Peyer's patch (tissue), 4 donors: ENCODE measurements at regions not wholly inside any gene's neighbourhood (a gene's known extent, or its start where the extent isn't known, plus 50 kb on each side); places are given as distances from the start of the nearest gene placed in this dataset.

Experiments
- DNase-seq, 3 donors: peaks; one replicate each; pipeline ENCODE4 v3.0.0-alpha.2; 2017 to 2019
- H3K27ac ChIP-seq, 4 donors: fragments of 200-600 bp; sonication (generic); one replicate each; pipeline ENCODE4 v1.5.1; 2016 to 2019
- H3K27me3 ChIP-seq, 2 donors: fragments of 200-600 bp; sonication (generic); one replicate each; pipeline ENCODE4 v1.5.1; 2019
- H3K36me3 ChIP-seq, 3 donors: fragments of 200-600 bp; sonication (generic); one replicate each; pipeline ENCODE4 v1.5.1; 2016 to 2019
- H3K4me1 ChIP-seq, 4 donors: fragments of 200-600 bp; sonication (generic); one replicate each; pipeline ENCODE4 v1.5.1; 2016 to 2019
- H3K4me3 ChIP-seq, 4 donors: fragments of 200-600 bp; sonication (generic); 1 replicate in 3 of 4; 2 replicates in 1 of 4; pipeline ENCODE4 v1.5.1; 2016 to 2019; ENCODE audit warnings: mild to moderate bottlenecking in 1 of 4
- H3K9me3 ChIP-seq, 4 donors: fragments of 200-600 bp; sonication (generic); one replicate each; pipeline ENCODE4 v1.5.1; 2016 to 2019; ENCODE audit warnings: mild to moderate bottlenecking in 1 of 4
- POLR2A ChIP-seq, 2 donors: fragments of 450-650 bp; IDR thresholded peaks; one replicate each; pipeline ENCODE4 v1.5.1; 2017; ENCODE audit warnings: antibody characterized with exemption in 2 of 2, mild to moderate bottlenecking in 2 of 2, moderate library complexity in 2 of 2
- TF ChIP-seq, protein P1 (sequence below), 6 experiments: fragments of 450-650 bp in 4 of 6; fragments of 200-600 bp in 2 of 6; sonication (generic) in 1 of 6; IDR thresholded peaks; one replicate each; pipeline ENCODE4 v1.5.1; 2017 to 2019; ENCODE audit warnings: antibody characterized with exemption in 6 of 6, mild to moderate bottlenecking in 3 of 6, moderate library complexity in 1 of 6

DNA sequence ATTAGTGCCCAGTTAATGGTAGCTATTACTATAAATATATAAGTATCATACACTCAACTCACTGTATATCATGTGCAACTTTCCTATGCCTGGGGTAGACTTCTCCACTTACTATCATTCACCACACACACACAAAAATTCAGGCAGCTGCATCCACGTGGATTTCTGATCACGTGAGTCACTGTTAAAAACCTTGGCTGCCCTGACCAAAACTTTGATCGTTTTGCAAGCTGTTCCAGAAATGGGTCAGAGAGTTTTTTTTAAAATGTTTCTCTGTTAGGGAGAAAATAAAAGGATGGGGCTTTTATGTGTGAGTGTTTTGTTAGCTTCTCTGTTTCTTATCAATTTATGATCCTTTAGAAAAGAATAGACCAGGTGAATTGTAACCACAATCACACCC is 198.2 kb upstream of the CNOT2 start:
- Histone ChIP-seq H3K4me3 (no peak overlapping the region), H3K27me3 (no peaks in the 10 kb centered on the region), H3K4me1 (peaks cover 0 to 35% (median 3%) of the 10 kb centered on the region in 4 donors), H3K27ac (no peak overlapping the region), H3K36me3 (no peaks in the 10 kb centered on the region), H3K9me3 (no peaks in the 10 kb centered on the region)
- DNase-seq: no peak
- TF ChIP-seq, protein P1, sequence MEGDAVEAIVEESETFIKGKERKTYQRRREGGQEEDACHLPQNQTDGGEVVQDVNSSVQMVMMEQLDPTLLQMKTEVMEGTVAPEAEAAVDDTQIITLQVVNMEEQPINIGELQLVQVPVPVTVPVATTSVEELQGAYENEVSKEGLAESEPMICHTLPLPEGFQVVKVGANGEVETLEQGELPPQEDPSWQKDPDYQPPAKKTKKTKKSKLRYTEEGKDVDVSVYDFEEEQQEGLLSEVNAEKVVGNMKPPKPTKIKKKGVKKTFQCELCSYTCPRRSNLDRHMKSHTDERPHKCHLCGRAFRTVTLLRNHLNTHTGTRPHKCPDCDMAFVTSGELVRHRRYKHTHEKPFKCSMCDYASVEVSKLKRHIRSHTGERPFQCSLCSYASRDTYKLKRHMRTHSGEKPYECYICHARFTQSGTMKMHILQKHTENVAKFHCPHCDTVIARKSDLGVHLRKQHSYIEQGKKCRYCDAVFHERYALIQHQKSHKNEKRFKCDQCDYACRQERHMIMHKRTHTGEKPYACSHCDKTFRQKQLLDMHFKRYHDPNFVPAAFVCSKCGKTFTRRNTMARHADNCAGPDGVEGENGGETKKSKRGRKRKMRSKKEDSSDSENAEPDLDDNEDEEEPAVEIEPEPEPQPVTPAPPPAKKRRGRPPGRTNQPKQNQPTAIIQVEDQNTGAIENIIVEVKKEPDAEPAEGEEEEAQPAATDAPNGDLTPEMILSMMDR (IDR thresholded peaks at IDR 0.05): no peak
- TF ChIP-seq POLR2A (IDR thresholded peaks at IDR 0.05): no peak

DNA sequence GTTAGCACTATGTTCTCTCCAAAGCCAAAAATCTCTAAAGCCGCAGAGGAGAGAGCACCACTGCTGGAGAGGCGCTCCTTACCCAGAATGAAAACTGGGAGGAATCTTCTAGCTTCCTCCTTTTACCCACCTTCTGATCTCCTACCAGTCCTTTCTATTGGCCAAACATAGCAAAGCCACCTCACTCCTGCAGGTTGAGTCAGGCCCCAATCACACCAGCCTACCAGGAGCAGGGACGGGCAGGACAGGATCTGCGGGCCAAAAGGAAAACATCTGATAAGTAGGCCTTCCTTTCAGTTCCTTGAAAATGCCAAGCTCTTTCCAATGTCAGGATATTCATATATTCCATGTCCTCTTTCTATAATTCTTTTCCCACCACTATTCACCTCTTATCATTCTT is 197.7 kb upstream of the CNOT2 start:
- no peaks in the 10 kb centered on the region for H3K27me3 ChIP-seq
- H3K36me3 ChIP-seq: no peaks in the 10 kb centered on the region
- peaks cover 0 to 37% (median 4%) of the 10 kb centered on the region in 4 donors for H3K4me1 ChIP-seq
- H3K27ac ChIP-seq: no peak overlapping the region
- H3K9me3 ChIP-seq: no peaks in the 10 kb centered on the region
- TF ChIP-seq POLR2A (IDR thresholded peaks at IDR 0.05): no peak
- TF ChIP-seq, protein P1 (IDR thresholded peaks at IDR 0.05): no peak
- no peak overlapping the region for H3K4me3 ChIP-seq
- no peak for DNase-seq

DNA sequence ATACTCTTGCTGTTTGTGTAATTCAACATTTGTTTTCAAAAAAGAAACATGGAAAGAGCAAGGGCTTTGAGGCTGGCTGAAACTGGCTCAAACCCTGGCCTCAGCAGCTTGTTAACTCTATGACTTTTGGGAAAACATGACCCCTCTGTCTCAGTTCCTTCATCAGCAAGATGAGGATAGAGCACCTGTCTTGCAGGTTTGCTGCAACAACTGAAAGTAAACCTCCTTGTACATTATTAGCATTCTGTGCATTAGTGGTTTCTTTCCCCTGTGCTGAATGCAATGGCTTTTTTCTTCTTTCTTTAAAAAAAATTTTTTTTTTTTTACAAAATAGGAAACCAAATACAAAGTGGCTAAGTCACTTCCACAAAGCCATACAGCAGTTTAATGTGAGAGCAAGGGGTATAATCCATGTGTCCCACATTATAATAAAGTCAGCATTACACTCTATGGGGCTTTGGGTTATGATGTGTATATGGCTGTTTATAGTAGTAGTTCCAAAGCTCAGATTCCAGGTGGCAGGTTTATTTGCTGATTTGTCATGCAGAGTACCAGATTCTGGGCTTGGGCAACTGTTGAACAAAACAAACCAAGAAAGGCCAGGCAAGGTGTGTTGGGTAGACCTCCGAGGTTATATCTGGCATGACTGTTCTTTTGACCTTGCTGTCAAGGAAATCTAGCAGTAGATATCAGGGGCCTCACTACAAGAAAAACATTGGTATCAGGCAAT is 194.5 kb upstream of the CNOT2 start:
- Histone ChIP-seq H3K27me3 (no peaks in the 10 kb centered on the region), H3K9me3 (no peaks in the 10 kb centered on the region), H3K4me3 (no peak overlapping the region), H3K27ac (peak overlapping the region in 2 of 4 donors; percentile 49 to 63), H3K36me3 (no peaks in the 10 kb centered on the region), H3K4me1 (peaks cover 0 to 33% (median 4%) of the 10 kb centered on the region in 4 donors)
- DNase-seq: no peak
- TF ChIP-seq, protein P1 (IDR thresholded peaks at IDR 0.05): no peak
- TF ChIP-seq POLR2A (IDR thresholded peaks at IDR 0.05): no peak

DNA sequence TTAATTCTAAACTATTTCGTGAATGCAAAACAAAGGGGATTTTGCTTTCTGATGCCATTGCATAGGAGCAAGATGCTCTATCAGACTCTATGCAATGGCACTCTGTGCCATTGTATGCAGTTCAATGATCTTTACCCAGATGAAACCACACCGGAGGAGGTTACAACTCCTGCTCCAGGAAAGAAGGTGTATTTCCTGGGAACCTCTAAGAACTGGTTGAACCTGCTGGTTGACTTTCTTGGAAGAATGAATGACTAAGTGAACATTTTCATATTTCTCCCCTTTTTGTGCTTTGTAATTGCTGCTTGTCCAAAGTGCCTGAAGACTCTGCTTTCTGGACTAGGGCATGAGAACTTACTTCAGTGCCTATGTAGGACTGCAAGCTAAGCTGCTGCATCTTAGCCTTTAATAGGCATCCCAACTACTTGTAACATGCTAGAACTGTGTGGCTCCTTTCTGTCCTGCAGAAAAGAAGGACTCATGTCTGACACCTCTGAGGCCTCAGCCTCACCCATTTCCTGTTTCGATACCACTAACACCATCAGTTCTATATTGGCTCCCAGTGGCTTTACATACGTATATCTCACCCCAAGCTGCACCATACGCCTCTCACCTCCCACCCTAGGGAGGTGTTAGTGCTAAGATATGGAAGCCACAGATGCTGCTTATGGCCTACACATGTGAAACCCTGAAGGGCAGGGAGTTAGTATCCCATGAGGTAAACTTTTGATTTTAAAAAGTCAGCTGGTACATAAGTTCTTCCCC is 193.5 kb upstream of the CNOT2 start:
- H3K27ac ChIP-seq: peak overlapping the region in 3 of 4 donors; percentile 36 to 49 (median 37)
- TF ChIP-seq, protein P1 (IDR thresholded peaks at IDR 0.05): no peak
- TF ChIP-seq POLR2A (IDR thresholded peaks at IDR 0.05): no peak

DNA sequence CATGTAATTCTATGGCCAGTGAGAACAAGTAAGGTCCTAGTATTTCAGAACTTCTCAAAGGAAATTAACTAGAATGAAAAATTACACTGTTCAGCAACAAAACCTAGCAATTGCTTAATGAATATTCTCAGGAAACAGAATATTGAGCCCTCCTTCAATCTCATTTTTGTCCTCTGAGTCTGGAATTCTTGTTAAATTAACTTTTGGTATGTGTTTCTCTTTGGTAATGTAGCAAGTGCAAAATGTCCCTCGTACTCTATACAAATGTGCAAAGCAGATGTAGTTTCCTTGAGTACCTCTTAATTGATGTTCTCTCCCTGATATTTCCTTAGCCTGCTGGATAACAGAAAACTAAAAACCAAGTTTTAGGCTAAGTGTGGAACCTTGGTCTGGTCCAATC is 190.8 kb upstream of the CNOT2 start:
- no peaks in the 10 kb centered on the region for H3K27me3 ChIP-seq
- no peak overlapping the region for H3K27ac ChIP-seq
- H3K4me3 ChIP-seq: no peak overlapping the region
- H3K36me3 ChIP-seq: no peaks in the 10 kb centered on the region
- TF ChIP-seq POLR2A (IDR thresholded peaks at IDR 0.05): no peak
- TF ChIP-seq, protein P1 (IDR thresholded peaks at IDR 0.05): no peak
- DNase-seq: no peak
- H3K4me1 ChIP-seq: peaks cover 0 to 20% (median 4%) of the 10 kb centered on the region in 4 donors
- no peaks in the 10 kb centered on the region for H3K9me3 ChIP-seq

More for the DNA sequence above, 193.5 kb upstream of the CNOT2 start:
- no peaks in the 10 kb centered on the region for H3K36me3 ChIP-seq
- no peaks in the 10 kb centered on the region for H3K27me3 ChIP-seq
- H3K9me3 ChIP-seq: no peaks in the 10 kb centered on the region
- no peak for DNase-seq
- H3K4me3 ChIP-seq: no peak overlapping the region
- H3K4me1 ChIP-seq: peaks cover 0 to 24% (median 4%) of the 10 kb centered on the region in 4 donors
